SHP77 (cell line): ENCODE measurements at regions not wholly inside any gene's neighbourhood (a gene's known extent, or its start where the extent isn't known, plus 50 kb on each side); places are given as distances from the start of the nearest gene placed in this dataset.

Experiments
- DNase-seq, 2 experiments: peaks; one replicate each; lab custom pipeline; 2025; lab: John Stamatoyannopoulos, UW

DNA sequence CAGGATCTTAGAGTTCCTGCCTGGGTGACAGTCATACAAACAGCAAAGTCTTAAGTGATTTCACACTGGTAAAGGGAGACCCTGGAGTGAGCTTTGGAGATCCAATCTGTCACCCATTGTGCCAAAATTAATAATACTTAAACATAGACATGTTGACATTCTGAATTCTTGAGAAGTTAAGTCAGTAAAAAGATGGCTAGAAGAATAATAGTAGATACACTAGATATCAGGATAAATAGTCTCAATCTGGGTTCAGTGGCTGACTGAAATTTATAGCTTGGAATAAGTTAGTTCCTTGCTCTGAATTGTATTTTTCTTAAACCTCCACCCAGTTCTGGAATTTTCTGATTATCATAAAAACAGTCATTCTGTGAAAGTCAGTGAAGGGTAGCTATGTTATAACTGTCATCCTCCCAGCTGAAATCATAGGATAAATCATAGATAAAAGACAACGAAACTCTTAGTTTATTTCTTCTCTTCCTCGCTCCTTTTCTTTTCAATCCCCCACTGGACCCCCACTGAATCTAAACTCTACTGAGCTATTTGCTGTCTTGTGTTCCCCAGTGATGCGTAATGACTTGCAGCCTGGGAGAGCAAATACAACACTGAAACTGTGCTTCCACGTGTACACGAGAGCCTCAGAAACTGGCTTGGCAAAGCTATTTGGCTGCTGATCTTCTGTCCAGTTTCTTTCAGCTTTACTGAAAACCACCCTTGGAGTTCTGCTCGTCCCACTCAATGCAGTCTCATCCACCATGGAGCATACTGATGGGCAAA, 175.4 kb upstream of the TP63 start:
- DNase-seq, result no peak

DNA sequence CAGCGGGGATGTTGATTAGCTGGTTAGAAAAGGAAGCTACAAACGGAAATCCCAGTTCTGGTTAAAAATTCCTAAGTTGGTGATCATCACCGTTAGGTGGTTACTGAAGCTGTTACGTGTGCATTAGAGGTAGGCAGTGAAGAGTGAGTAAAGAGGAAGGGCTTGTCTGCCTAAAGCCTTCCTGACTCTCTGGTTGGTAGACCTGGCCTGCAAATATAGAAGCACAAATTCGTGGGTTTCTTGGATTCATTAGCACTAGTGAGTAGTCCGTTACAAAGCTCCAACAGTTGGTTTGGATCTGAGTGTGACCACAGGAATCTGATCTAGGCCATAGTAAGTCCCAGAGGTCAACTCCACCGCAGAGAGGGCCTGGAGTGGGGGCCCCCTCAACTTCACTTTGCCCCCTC, 174.0 kb upstream of the TP63 start:
- no peak for DNase-seq

DNA sequence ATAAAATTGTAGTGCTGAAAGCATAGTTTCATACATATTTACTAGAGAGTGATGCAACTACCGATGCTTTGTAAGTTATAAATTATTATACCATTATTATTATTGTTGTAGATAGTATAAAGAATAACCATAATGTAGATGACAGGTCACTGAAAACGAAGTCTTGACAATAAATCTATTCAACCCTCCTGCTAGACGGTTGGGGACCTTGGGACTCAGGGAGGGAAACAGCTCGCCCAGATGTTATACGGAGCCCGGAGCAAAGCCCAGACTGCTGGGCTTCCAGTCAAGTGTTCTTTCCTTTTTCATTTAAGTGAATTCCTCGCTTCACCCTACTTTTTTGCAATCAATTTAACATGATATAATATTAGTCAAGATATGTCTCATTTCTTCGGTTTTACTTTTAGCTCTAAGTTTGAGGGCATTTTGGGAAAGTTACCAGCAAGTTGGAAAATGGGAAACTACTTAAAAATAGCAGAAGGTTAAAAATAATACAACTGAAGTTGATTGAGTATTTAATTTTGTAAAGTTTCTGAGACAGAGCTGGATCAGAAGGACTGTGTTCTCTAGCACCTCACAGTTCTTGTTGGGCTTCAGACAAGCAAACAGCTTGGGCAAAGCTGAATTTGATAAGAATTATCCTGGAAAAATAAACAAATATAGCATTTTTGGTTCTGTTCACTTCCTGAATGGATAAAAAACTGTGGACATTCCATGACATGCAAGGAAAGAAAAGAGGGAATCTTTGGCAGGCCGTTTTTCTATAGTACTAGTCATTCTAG, 173.4 kb upstream of the TP63 start:
- DNase-seq, result no peak

DNA sequence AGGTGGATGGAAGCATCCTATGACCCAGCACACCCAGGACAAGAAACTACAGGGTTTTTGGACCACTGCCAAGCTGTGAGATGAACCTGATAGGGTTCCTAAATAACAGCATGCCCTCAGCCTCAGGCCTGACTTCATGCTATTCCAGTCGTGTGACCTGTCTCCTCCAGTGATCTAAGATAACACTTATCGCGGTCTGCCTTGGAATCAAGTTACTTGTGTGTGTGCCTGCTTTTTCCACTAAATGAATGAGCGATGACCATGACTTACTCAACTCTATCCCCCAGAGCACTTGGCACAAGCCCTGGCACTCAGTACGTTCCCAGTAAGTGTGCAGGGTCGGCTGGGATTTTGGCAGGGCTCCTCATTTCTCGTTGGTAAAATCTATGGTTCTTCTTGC, 172.7 kb upstream of the TP63 start:
- DNase-seq, result peak; percentile 2 to 24

DNA sequence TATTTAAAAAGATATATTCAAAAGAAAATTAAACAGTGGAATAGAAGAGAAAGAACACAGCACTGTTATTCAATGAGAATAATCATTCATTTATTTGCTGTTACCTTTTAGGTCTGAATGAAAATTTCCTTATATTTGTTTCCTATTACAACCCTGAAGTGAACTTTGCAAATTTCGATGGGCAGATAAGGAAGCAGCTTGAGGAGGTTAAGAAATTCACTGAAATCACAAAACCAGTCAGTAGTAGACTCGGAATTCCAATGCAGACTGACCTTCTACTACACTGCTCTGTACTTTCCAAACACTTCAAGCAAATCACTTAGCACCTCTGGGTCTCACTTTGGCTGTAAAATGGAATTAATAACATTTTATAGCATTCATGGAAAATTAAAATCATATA, 172.0 kb upstream of the TP63 start:
- no peak for DNase-seq

DNA sequence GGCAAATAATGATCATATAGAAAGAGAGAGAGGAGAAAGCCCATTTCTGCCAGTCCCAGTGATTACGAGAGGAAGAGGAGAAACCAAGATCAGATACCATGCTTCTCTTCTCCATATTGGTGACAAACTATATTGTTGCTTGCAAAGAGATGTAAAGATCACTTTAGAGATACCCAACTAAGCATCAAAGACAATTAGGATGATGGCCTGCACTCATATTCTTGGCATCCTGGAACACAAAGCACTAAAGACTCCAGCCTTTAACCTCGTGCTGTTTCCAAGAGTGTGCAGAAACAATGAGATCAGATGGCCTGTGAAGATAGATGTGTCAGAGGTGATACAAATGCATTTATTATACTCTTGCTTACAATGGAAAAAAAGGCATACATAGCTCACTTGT, 170.7 kb upstream of the TP63 start:
- DNase-seq, result no peak

DNA sequence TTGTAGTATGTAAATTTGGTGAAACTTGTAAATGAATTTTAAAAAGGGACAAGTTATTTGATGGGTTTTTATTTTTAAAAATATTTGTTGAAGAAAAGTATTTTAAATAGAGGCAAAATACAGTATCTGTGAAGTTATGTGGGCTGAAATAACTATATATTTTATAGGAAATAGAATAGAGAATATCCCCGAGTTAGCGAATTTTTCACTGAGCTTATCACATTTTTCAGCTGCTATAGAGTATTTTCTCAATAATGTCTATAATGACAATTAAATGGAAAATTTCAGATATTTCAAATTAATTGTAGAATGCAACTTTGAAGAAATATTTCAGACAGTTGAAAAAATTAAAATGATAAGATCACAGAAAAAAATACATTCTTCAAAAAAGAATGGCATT, 166.4 kb upstream of the TP63 start:
- no peak for DNase-seq

DNA sequence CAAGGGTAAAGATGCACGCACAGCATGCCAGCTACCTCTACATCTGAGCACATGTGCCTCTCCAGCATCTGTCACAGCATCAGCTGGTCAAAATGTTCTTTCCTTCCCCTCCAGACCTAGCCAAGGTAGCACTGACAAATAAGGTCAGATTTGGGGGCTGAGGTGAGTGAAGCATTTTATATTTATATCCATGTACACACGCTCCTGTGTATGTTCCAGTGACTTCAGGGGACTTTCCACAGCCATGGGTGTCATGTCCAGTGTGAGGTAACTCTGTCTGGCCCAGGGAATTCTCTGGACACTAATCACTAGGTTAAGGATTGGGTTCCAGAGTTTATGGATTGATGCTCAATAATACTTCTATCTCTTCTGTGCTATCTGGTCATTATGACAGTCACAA, 165.2 kb upstream of the TP63 start:
- DNase-seq, result no peak

DNA sequence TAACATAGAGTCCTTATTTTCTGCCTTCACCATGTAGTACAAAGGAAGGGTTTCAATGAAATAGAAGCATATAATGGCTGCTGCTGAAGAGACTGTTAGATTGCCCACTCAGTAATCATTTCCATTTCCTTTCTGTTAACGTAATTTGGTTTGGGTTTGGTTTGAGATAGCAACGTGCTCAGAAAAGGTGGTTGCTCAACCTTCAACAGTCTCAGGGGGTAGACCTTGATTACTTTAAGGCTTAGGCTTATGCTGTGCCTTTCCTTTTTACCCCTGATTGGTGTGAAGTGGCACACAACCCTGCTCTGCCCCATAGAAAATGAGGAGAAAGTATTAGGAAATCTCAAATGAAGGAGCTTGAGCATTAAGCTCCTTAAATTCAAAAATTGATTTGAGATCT, 163.7 kb upstream of the TP63 start:
- DNase-seq, result no peak

DNA sequence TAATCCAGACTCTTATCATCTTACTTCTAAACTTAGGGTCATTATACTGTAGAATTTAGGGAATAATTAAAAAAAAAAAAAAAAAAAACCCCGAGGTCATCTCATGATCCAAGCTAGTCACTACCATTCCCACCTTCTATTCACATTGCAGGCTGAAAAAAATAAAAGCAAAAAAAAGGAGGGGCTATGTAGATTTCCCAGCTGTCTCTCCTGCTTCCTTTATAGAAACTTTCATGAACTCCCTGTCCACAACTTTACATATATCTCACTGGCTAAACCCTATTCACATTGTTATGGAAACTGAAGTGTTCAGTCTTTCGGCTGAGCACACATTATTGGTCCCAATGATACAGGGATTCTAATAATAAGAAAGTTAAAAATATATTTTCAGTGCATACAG, 156.2 kb upstream of the TP63 start:
- no peak for DNase-seq

DNA sequence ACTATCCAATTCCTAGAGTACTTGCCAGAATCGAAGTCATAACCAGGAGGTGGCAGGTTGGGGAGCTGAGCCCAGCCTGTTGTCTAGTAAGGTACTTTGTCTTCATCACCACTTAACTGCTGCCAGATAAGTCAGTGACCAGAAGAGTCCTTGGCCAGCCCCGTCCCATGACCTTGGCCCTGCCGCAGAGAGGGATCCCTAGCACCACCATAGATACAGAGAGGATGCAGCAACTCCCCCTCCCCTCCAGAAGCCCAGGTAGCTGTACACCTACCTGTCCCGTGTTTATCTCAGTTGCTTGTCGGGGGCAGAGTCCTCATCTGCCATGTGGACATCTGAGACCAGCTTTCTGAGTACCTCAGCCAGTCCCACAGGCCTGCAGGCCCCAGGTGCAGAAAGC, 153.6 kb upstream of the TP63 start:
- no peak for DNase-seq

DNA sequence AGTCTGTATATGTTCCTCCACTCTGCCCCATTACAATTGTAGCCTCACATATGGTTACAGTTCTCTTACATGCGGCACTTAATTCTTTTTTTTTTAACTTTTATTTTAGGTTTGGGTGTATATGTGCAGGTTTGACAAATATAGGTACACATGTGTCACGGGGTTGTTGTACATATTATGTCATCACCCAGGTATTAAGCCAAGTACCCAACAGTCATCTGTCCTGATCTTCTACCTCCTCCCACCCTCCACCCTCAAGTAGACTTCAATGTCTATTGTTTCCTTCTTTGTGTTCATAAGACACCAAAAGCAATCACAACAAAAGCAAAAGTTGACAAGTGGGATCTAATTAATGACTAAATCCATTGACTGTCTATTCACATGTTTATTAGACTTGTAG, 144.6 kb upstream of the TP63 start:
- DNase-seq, result no peak

DNA sequence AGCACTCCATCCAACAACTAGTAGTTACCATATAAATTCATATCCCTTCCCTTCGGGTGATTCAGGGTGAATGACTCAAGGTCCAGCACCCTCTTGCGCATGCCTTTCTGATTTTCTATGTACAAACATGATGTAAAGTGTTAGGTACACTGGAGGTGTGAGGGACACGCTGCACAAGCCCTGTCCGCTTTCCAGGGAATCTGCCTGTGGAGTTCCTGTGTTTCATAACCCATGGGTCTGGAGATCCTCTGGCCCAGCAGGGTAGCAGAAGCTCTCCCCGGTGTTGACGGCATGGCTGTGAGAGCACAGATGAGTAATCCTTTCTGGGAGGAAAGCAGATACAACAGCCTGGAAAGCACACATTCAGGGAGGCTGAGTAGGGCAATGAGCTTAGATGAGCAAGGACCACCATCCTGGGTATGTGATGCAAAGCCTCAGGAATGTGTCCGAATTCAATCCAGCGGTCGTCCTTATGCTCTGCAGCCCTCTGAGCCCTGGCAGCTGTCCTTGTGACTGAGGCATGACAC, 142.9 kb upstream of the TP63 start:
- no peak for DNase-seq

DNA sequence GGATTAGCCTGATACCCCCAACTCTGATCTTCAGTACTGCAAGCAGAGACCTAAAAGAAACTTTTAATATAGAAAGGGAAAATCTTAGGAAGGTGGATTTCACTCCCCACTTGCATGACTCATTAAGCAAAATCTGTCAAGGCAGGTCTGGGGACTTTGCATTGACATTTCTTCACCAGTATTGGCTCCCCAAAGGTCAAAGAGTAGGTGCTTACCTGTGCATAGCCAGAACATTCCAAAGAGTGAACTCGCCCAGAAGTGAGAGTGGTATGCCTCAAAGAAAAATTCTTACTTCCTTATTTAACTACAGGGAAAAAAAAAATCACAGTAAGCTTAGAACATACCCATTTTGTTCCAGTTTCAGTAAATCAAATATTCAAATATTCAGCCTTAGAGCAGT, 140.9 kb upstream of the TP63 start:
- no peak for DNase-seq

DNA sequence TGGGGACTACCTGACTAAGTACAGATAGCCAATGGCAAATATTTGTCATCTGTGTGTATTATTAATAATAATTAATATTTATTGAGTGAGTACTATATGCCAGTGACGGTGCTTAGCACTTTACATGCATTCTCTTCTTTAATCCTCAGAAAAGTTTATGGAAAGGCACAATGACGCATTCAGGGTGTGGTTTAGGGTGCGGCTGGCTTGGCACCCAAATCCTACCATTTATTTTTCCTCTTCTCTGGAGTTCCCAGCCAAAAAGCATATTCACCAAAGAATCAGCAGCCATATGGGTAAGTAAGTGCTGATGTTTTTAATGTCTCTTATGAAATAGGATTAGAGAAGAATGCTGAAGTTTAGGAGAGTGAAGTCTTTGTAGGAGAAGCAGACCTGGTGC, 140.4 kb upstream of the TP63 start:
- DNase-seq, result no peak

DNA sequence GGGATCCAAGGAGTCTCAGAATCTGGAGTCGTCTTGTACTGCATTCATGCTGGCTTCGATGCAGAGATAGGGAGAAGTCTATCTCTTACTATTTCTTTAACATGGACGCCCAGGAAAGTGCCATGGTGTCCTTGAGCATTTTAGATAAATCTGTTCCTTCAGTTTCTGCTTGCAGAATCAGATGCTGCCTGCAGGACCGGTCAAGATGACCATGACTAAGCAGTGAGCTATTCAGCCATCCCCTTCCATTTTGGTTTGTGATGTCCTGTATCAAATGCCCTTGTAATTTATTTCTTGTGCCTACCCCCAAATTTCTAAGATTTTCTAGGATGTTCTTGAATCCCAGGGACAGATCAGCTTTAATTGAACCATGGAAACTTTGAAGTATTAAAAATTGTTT, 139.4 kb upstream of the TP63 start:
- no peak for DNase-seq

DNA sequence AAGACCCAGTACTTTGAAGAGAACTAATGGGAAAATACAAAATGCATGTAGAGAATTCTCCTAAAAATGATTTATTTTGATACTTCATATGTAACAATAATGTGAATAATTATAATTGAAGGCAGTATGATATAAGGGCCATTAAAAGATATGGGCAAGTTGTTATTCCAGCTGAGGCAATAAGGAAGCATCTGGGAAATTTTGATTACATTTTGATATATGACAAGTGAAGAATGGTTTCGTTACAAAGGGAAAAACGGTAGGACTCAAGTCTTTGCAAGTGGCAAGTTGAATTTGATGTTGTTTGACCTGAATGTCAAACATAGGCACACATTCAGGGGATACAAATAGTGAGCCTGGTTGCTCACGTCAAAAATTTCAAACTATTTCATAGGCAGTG, 137.9 kb upstream of the TP63 start:
- DNase-seq, result no peak

DNA sequence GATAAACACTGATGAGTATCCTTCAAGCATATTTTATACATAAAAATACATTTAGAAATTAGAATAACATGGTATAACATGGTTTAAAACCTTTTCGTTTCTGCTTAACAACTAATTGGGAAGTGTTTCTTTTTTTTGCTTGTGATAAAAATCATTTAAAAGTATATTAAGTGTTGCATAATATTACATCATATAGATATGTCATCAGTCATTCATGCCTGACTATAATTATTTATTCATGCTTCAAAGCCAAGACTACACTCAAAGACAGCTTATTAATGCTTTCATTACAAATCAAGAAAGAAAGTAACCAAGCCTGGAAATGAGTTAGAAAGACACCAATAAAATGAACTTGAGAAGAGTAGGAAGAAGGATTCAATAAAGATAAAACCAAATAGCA, 136.6 kb upstream of the TP63 start:
- DNase-seq, result no peak

DNA sequence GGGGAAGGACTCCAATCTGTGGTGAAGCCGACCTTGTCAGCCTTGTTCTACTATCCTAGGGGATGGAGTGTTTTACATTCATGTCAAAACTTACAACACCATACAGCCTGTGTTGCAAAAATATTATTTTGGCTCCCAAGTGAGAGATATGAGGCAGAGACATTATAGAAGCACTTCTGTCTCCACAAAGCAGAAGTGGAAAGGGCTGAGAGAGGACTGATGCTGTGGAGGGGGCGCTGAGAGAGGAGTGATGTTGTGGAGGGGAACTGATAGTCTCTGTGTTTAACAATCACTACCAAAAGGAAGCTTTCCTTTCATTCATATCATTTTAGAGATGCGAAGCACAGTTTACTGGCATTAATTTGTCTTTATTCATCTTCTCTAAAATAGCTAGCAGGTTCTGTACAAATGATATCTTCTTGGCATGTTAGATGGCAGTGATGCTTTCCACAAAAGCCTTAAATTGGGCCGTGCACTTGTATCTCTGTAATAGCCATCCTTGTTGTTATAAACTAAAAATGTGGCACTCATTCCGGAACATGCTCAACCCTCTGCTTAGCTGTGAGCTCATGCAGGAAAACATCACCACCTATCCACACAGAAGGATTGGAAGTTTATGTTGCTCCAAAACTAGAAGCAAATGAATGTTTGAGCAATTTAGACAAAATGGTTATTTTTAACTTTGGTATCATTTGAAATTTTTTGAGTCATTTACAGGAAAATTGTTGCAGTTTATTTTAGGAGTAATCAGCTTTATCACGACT, 134.6 kb upstream of the TP63 start:
- DNase-seq, result no peak

DNA sequence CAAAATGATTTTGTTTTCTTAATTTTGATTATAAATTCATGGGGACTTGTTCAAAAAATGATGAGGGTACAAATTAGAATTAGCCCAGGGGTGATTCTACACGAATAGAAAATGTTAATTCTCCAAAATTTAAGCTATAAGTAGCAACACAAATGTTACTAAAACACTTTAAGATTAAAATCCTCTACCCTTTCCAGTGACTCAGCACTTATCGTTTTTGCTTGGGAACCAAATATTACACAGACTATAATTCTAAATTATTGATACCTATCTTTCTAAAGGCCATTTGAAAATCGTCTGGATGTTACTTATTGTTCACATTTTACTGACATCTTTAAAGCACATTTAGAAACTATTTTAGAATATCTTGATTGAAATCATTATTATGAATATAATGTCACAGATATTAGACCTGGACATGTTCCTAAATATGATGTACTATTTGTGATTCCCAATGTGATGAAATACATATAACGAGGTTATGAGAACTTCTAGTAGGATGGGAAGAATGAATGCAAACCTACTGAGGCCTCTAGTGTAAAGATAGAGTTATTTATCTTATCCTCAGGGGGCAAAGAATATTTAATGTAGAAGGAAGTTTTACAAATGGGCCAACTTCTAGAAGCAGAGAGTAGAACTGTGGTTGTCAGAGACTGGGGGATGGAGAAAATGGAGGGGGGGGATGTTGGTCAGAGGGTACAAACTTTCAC, 132.0 kb upstream of the TP63 start:
- no peak for DNase-seq

DNA sequence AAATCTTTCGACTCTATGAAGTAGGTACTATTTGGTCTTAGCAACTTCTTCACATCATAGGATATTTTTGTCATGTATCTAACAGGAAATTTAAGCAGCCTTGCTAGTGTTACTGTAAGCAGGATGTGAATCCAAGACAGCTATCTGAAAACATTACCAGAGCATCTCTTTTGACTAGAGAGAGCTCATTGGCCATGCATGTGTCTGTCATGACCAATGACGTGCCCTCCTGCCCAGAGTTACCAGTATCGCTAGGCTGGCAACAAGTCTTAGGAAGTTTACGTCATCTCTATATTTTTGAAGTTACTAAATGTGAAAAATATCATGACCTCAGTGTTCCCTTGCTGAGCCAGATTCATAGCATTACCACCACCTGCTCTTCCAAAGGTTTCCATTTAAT, 130.9 kb upstream of the TP63 start:
- DNase-seq, result no peak
